ENCODE measurements at regions not wholly inside any gene's neighbourhood (a gene's known extent, or its start where the extent isn't known, plus 50 kb on each side); places are given as distances from the start of the nearest gene placed in this dataset.

GRCh38 chr22:22112533-22113294 is 130.1 kb upstream of the TOP3B start:
- TF ChIP-seq CTCF (IDR thresholded peaks at IDR 0.05): no peak
- TF ChIP-seq POLR2A (IDR thresholded peaks at IDR 0.05): no peak
